NCI-H748 (cell line): ENCODE measurements at regions not wholly inside any gene's neighbourhood (a gene's known extent, or its start where the extent isn't known, plus 50 kb on each side); places are given as distances from the start of the nearest gene placed in this dataset.
"Not testable (repeated sequence)": the region's sequence is repeated elsewhere in the genome, so short reads cannot be mapped to it uniquely, and the experiment has no call there.

Experiments used
- DNase-seq: peaks from one replicate; lab custom pipeline; 2025; ENCODE audit not compliant: unreplicated experiment; lab: John Stamatoyannopoulos, UW

GRCh38 chr3:177646749-177647148, 449.5 kb upstream of the TBL1XR1 start:
- DNase-seq, result no peak

DNA sequence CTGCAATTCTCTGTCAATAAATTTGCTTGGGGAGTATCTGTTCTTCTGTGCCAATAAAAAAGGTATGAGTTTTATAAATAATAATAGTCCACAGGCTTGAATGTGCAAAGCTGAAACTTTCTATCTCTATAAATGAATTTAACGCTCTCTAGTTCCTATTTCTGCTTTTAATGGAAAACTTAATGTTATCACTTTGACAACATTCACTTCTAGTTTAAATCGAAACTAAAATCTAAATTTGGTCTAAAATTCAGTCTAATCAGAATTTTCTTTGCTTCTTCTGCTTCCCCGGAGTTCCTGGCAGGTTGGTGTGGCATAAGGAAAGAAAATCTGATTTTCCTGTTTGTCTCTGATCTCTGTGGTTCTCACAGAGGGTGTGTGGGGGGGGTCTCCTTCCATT, 450.1 kb upstream of the TBL1XR1 start:
- DNase-seq, result no peak

DNA sequence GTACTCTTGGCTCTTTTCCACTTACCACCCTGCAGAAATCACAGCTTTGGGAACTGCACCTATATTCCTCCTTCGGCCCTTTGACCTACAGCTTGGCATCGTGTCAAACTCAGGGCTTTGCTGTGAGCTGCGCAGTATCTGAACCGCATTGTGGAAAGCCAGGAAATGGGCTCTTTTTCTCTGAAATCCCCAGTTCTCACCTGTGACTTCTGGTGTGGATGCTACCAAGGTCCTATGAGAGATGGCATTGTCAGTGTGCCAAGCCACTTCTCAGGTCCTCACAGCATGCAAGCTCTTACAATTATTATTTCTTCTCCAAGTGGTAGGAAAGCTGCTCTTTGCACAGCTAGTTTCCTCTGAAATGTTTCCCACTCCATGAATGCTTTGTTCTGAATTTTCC, 450.6 kb upstream of the TBL1XR1 start:
- DNase-seq, result no peak

GRCh38 chr3:177652556-177653291, 455.4 kb upstream of the TBL1XR1 start:
- no peak for DNase-seq

- DNase-seq, result no peak
These were observed 460.0 kb upstream of the TBL1XR1 start for GRCh38 chr3:177657243-177657642.

- DNase-seq, result no peak
These were observed 461.1 kb upstream of the TBL1XR1 start for GRCh38 chr3:177658354-177658753.

- DNase-seq, result not testable (repeated sequence)
These were observed 467.3 kb upstream of the TBL1XR1 start for GRCh38 chr3:177664380-177665103.

DNA sequence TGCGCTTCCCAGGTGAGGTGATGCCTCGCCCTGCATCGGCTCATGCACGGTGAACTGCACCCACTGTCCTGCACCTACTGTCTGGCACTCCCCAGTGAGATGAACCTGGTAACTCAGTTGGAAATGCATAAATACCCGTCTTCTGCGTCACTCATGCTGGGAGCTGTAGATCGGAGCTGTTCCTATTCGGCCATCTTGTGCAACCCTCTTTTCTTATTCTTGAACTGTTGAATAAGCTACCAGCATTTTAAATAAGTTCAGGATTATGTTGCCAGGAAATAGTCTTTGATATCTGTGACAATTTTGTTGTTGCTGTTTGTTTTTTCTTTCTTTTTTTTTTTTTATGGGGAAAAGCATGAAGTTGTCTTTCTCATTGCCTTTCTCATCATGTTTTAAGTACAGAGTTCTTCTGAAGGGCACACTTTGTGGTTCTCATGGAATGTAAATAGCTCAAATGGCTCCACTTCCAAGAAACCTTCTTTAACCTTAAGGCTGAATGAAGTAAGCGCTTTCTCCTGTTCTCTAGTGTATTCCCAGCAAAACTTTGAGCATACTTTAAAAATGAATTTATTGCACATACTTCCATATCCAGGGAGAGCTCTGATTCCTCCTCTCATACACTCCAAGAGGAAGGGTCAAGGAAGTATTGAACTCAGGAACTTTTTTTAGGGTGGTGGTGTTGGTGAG, 468.0 kb upstream of the TBL1XR1 start:
- DNase-seq, result no peak

GRCh38 chr3:177672252-177672911, 475.1 kb upstream of the TBL1XR1 start:
- no peak for DNase-seq

DNA sequence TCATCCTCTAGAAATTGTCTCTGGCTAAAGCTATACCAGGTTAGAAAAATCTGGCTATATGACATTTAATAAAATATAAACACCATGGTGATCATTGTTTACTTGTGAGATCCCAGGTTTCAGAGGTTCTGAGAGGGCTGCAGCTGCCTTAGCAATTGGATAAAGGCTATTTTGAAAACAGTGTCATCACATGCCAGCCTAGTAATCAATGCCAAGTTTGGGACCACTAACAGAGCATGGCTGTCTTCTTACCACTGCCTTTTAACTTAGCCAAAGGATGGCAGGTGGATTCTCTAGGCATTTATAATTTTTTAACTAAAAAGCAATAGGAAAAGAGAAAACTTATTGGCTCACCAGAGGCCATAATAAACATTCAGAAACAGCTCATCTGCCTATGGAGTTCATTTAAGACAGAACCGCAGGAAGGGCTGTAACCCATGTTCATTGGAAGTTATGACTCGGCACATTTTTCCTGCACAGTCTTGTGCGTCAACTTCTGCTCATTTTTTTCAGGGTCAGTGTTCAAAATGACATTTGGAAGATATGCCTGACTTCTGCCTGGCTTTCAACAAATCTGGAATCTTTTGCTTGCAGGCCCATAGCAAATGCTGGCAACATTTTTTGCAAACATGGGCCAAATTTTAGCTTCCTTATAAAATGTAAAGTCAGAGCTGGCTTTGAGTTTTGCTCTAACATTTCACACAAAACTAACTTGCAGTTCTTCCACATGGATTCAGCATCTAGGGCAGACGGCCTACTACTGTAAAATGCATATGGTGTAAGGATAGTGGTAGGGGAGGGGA, 476.0 kb upstream of the TBL1XR1 start:
- no peak for DNase-seq

DNA sequence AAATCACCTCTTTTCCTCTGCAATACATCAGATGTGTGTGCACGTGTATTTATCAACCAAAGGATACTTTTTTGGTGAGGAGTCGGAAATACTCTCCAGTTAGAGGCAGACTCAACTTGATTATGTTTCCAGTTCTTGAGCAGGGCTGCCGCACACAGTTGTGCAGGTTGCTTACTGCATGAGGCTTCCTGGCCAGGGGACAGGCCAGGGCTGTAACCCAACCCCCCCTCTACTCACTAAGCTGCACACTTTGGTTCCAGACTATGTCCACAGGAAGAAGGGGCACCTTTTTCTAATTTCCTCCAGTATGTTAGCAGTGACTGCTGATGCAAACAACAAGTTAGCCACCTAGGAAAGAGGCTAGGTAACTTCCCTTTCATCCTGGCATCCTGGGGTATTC, 476.9 kb upstream of the TBL1XR1 start:
- DNase-seq, result no peak

GRCh38 chr3:177676148-177676547, 478.9 kb upstream of the TBL1XR1 start:
- DNase-seq, result peak; percentile 36

- peak; percentile 82 for DNase-seq
These were observed 479.8 kb upstream of the TBL1XR1 start for GRCh38 chr3:177676947-177677587.

DNA sequence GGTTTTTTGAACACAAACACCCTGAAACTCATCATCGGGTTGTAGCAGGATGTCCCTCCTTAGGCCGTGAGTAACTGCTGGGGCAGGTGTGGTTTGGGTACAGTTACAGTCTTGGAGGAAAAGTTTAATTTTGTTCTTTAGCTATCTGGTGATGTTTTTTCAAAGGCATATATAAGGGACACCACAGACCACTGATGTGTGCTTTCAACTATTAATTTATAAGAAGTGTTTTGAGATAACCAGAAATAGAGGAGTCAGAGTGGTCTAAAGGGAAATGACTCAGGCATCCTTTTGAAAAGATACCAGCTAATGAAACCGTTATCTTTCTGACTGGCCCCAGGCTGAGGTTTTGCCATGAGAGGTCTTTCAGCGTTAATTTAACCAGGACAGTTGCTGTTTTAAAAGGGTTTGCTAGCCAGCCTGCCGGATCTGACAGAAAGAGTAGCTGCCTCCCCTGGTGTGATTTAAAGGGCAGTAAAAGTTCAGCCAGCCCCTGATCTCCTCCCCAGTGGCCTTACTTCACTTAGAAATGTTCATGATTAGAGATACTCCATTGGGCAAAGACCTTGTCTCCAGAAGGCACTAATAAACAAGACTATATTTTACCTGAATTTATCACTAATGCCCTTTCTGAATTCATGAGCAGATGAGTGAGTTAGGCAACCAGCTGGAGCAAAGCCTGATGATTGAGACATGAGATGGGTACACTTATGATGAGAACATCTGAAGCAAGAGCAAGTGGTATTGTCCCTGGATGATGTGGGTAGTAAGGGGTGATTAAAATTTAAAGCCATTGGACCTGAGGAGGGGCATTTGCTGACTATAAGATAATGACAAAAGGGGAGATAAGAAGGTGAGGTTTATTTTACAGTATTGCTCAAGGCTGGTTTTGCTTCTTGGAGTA, 482.5 kb upstream of the TBL1XR1 start:
- no peak for DNase-seq

DNA sequence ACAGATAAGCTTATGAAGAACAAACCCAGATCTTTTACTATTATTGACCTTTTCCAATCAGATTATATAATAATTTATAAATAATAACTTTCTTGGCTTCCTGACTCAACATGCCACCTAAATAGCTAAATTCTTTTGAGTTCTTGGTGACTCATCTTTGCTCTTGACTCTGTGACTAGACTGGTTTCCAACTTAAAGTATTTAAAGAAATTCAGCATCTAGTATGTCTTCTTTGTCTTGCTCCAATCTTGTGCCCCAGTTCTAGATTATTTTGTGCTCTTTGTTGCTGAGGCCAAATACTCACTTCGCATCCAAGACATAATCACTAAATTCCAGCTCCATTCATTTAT, 483.2 kb upstream of the TBL1XR1 start:
- DNase-seq, result no peak

DNA sequence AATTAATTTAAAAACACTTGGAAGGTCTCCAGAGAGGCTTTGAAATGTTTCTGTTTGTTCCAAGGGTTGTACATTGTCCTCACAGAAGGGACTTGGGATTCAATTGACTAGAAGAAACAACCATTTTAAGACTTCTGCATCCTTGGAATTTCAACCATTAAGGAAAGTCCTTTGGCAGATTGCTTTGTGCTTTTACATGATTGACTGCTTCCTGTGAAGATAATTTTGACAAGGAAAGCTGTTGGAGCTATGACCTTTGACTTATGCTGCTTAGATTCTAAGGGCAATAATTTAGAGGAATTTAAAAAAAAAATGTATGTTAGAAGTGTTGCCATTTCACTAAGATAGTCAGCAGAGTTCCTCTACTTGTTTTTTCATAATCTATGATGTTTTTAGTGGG, 483.9 kb upstream of the TBL1XR1 start:
- no peak for DNase-seq

DNA sequence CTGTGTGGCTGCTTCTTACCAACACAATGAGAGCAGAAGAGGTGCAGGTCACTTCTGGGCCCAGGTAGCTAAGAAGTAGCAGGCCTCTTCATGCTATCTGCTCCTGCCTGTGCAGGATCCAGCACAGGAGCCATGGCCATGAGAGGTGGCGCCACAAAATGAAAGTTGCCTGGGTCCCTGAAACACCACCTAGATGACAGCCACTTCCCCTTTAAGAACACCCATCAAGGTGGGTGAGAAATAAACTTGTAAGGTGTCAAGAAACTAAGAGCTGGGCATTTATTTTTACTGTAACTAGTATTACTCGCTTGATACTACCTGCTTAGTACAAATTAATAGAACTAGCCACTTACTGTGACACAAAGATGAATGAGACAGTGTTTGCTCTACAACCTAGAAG, 484.6 kb upstream of the TBL1XR1 start:
- no peak for DNase-seq

DNA sequence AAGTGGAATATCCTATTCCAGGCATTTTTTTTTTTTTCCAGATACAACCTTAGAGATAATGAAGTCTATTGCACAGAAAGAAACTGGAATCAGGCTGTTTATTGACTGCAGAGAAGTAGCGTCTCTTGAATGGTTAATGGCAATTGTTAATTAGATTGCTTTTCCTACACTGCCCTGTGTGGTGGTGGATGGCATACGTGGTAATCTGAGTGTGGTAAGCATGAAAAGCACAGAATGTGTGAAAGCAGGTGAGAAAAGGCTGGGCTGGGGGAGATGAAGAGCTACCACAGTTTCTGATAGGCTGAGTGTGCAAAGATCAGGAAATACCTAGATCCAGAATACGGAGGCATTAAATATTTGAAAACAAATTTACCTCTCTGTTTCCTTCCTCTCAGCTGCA, 486.3 kb upstream of the TBL1XR1 start:
- DNase-seq, result no peak

DNA sequence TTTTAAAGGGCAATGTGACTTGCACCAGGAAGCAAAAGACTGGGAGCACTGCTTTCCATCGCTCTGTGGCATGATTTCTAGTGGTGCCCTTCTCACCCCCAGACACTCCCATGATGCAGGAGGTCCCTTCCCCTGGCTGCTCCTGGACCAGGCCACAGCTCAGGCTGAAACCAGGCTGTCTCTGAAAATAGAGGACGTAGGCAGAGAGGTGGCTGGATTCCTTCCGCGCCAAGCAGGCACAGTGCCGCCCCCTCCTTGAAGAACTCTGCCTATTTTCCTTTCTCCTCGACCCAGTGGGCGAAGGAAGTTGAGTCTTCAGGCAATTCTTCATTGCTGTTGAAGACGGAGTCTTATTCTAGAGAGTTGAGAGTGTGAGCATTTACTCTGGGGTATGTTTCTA, 489.4 kb upstream of the TBL1XR1 start:
- DNase-seq, result no peak
